HepG2 (cell line): ENCODE measurements at regions not wholly inside any gene's neighbourhood (a gene's known extent, or its start where the extent isn't known, plus 50 kb on each side); places are given as distances from the start of the nearest gene placed in this dataset.

ENCODE experiments used
- ATAC-seq: fragments of 200-7000 bp; cut with Tn5 transposase; 3 replicates; pipeline ENCODE4 v1.9.1; 2020; ENCODE audit warnings: mild to moderate bottlenecking, moderate library complexity
- BruUV-seq: library from RNA; stranded (reverse); fragments of 400-500 nt; replicated peaks from 2 replicates; lab custom pipeline; 2021; lab: Mats Ljungman, UMichigan
- CTCF ChIA-PET: fragments of 300-600 bp; formaldehyde crosslinking; extraction: SDS; loops from one replicate; lab custom pipeline; 2021; ENCODE audit warnings: low total read pairs, inconsistent platforms, low intra/inter-chr PET ratio; lab: Yijun Ruan, JAX
- POLR2A ChIA-PET: fragments of 350-600 bp; sonication (Branson Sonifier 250); formaldehyde crosslinking; loops from one replicate; lab custom pipeline; 2020; ENCODE audit warnings: antibody characterized with exemption, inconsistent platforms; lab: Yijun Ruan, JAX
- DNase-seq: peaks from one replicate; pipeline ENCODE4 v3.0.0-alpha.2; 2015; ENCODE audit warnings: low spot score
- FAIRE-seq: peaks from 3 replicates; lab custom pipeline; 2011; peaks lifted over from hg19 to GRCh38; lab: Jason Lieb, UNC
- H2AFZ ChIP-seq: one replicate; pipeline ENCODE4 v1.6.1; 2011; ENCODE audit warnings: low read length, inconsistent platforms
- H3K27ac ChIP-seq: fragments of 300-600 bp; 3 replicates; pipeline ENCODE4 v1.8.0; 2011; ENCODE audit warnings: mixed run types, mild to moderate bottlenecking, mixed read lengths, low read length, inconsistent platforms; ENCODE audit not compliant: insufficient read depth; ENCODE audit errors: extremely low read length
- H3K27me3 ChIP-seq, 2 experiments: fragments of 200-600 bp in 1 of 2; 2 replicates in 1 of 2; 3 replicates in 1 of 2; pipeline versions ENCODE4 v1.6.0 to v1.8.0; 2011; ENCODE audit warnings: low read length in 2 of 2, mild to moderate bottlenecking in 2 of 2, moderate library complexity in 2 of 2, inconsistent platforms in 1 of 2; ENCODE audit not compliant: insufficient read depth in 2 of 2, control insufficient read depth in 1 of 2
- H3K36me3 ChIP-seq, 2 experiments: fragments of 200-600 bp in 1 of 2; replicated peaks in 1 of 2; 2 replicates in 1 of 2; 3 replicates in 1 of 2; pipeline versions ENCODE4 v1.5.1 to v1.8.0; 2011; ENCODE audit warnings: low read length in 2 of 2, inconsistent platforms in 1 of 2; ENCODE audit not compliant: insufficient read depth in 2 of 2, control insufficient read depth in 1 of 2
- H3K4me1 ChIP-seq: 2 replicates; pipeline ENCODE4 v1.5.1; 2012; ENCODE audit warnings: low read length, inconsistent platforms; ENCODE audit not compliant: insufficient read depth
- H3K4me2 ChIP-seq: 2 replicates; pipeline ENCODE4 v1.6.0; 2011; ENCODE audit warnings: low read depth, low read length, inconsistent platforms
- H3K4me3 ChIP-seq, 3 experiments: fragments of 200-600 bp in 1 of 3; sonication (generic), shearing (Covaris generic) in 1 of 3; replicated peaks in 1 of 3; 2 replicates each; pipeline ENCODE4 v1.5.1; 2011 to 2016; ENCODE audit warnings: low read length in 3 of 3, inconsistent platforms in 2 of 3, low read depth in 2 of 3, mild to moderate bottlenecking in 2 of 3, control low read depth in 1 of 3, mixed read lengths in 1 of 3; ENCODE audit not compliant: insufficient read depth in 1 of 3
- H3K79me2 ChIP-seq: one replicate; pipeline ENCODE4 v1.6.1; 2011; ENCODE audit warnings: low read length, inconsistent platforms; ENCODE audit not compliant: insufficient read depth
- H3K9ac ChIP-seq: 2 replicates; pipeline ENCODE4 v1.6.0; 2011; ENCODE audit warnings: mild to moderate bottlenecking, low read depth, low read length, inconsistent platforms; ENCODE audit not compliant: insufficient read depth
- H3K9me3 ChIP-seq: 2 replicates; pipeline ENCODE4 v1.5.1; 2012; ENCODE audit warnings: mild to moderate bottlenecking, low read length
- H4K20me1 ChIP-seq: 2 replicates; pipeline ENCODE4 v1.6.0; 2011; ENCODE audit warnings: inconsistent platforms, mild to moderate bottlenecking, low read length, moderate library complexity; ENCODE audit not compliant: insufficient read depth
- CSRNP2 ChIP-seq: sonication (generic); formaldehyde crosslinking; conservative IDR thresholded peaks from 2 replicates; pipeline ENCODE4 v1.8.0; 2022; ENCODE audit warnings: low read depth, missing genetic modification reagents
- ERF ChIP-seq: IDR thresholded peaks from 2 replicates; pipeline ENCODE4 v1.6.1; 2018; ENCODE audit warnings: missing biosample characterization, missing genetic modification reagents
- FOXC1 ChIP-seq: sonication (generic); formaldehyde crosslinking; IDR thresholded peaks from 2 replicates; pipeline ENCODE4 v1.8.0; 2022; ENCODE audit warnings: mild to moderate bottlenecking, missing genetic modification reagents, borderline replicate concordance
- GATAD2A ChIP-seq: IDR thresholded peaks from 2 replicates; pipeline ENCODE4 v1.6.1; 2016
- KLF16 ChIP-seq, 2 experiments: sonication (generic) in 1 of 2; formaldehyde crosslinking in 1 of 2; IDR thresholded peaks; 2 replicates each; pipeline versions ENCODE4 v1.6.1 to v1.8.0; 2016 to 2023; ENCODE audit warnings: missing genetic modification reagents in 2 of 2, missing compliant biosample characterization in 1 of 2
- PLSCR1 ChIP-seq: sonication (generic); formaldehyde crosslinking; IDR thresholded peaks from 2 replicates; pipeline ENCODE4 v1.5.0; 2020; ENCODE audit warnings: missing genetic modification reagents, mild to moderate bottlenecking, borderline replicate concordance
- POLR2AphosphoS2 ChIP-seq: IDR thresholded peaks from 2 replicates; pipeline ENCODE4 v1.6.1; 2011; ENCODE audit warnings: low read depth, low read length, improper control_type of control experiment
- SMAD3 ChIP-seq: sonication (generic); formaldehyde crosslinking; IDR thresholded peaks from 2 replicates; pipeline ENCODE4 v1.4.0; 2020; ENCODE audit warnings: missing genetic modification reagents
- SRSF1 ChIP-seq: fragments of 200-400 bp; formaldehyde crosslinking; optimal IDR thresholded peaks from 2 replicates; pipeline ENCODE3; 2017; ENCODE audit warnings: mild to moderate bottlenecking, low read depth, low read length, moderate library complexity
- ZNF282 ChIP-seq: fragments of 450-650 bp; IDR thresholded peaks from 2 replicates; pipeline ENCODE4 v1.6.1; 2018; ENCODE audit not compliant: partially characterized antibody
- WGBS: methylation state at CpG from one replicate; pipeline ENCODE4 v1.1.6; 2017; ENCODE audit warnings: low lambda C conversion rate; 5-methylcytosine and 5-hydroxymethylcytosine counted together
- in situ Hi-C: cut with HindIII; loops from 2 replicates; pipeline ENCODE4 v1.10.0; 2017; ENCODE audit warnings: low pct_unique_long_range_greater_than_20kb; ENCODE audit not compliant: extremely low pct_ligation_motif_present
- intact Hi-C: fragments of 100-400 bp; cut with micrococcal nuclease; formaldehyde crosslinking; loops from one replicate; pipeline ENCODE4 v1.10.0; 2022; ENCODE audit not compliant: unreplicated experiment

- 3% methylated on average over 5 of the region's 6 CpGs for WGBS
- CTCF ChIA-PET = no interaction called here
- intact Hi-C loops = no loop called here
These were observed 1324.6 kb downstream of the NSUN3 start for GRCh38 chr3:95387242-95388021.

More at GRCh38 chr3:95387242-95388021, 1324.6 kb downstream of the NSUN3 start:
- TF ChIP-seq POLR2AphosphoS2 = no peak
- TF ChIP-seq GATAD2A = no peak
- TF ChIP-seq PLSCR1 (CRISPR knock-in tag) = no peak
- TF ChIP-seq CSRNP2 (CRISPR knock-in tag) = no peak
- TF ChIP-seq KLF16 (CRISPR knock-in tag; IDR thresholded peaks at IDR 0.05) = no peak
- TF ChIP-seq SMAD3 = no peak
- TF ChIP-seq SRSF1 = no peak
- TF ChIP-seq FOXC1 = no peak
- TF ChIP-seq ERF (CRISPR knock-in tag) = no peak
- TF ChIP-seq ZNF282 = no peak
- H3K27ac ChIP-seq = no peak overlapping the region
- no peak for ATAC-seq
- H3K9me3 ChIP-seq = no peaks in the 10 kb centered on the region
- H3K36me3 ChIP-seq = no peaks in the 10 kb centered on the region
- no TSS peak for BruUV-seq
- FAIRE-seq = no peak
- POLR2A ChIA-PET = no interaction called here
- no peaks in the 10 kb centered on the region for H3K79me2 ChIP-seq
- H3K27me3 ChIP-seq = no peaks in the 10 kb centered on the region
- H3K4me3 ChIP-seq = no peak overlapping the region
- H3K4me2 ChIP-seq = no peak overlapping the region
- DNase-seq = no peak
- in situ Hi-C loops = no loop called here
- H3K4me1 ChIP-seq = no peaks in the 10 kb centered on the region
- H2AFZ ChIP-seq = no peak overlapping the region
- no peak overlapping the region for H3K9ac ChIP-seq
- H4K20me1 ChIP-seq = no peaks in the 10 kb centered on the region
